ENCODE measurements at regions not wholly inside any gene's neighbourhood (a gene's known extent, or its start where the extent isn't known, plus 50 kb on each side); places are given as distances from the start of the nearest gene placed in this dataset.
A peak's percentile ranks its signal among the peaks of the same experiment; 100 is the strongest.

- Histone ChIP-seq H3K4me1 (peaks cover 0 to 30% of the 10 kb centered on the region in 2 donors), H3K9me3 (no peaks in the 10 kb centered on the region), H3K36me3 (no peaks in the 10 kb centered on the region), H3K27ac (peak overlapping the region in 1 of 4 donors; percentile 64), H3K27me3 (no peaks in the 10 kb centered on the region), H3K4me3 (no peak overlapping the region)
- ATAC-seq, result peak; percentile 64 to 70
- in situ Hi-C loops (cut with MboI; ENCODE audit: low sequenced_read_pairs in 4 of 4), result no loop called here
- DNase-seq, result peak in 1 of 2 donors; percentile 4
- TF ChIP-seq POLR2A (IDR thresholded peaks at IDR 0.05), result no peak
- no peak for TF ChIP-seq CTCF (IDR thresholded peaks at IDR 0.05 in 4 of 5, conservative IDR thresholded peaks at IDR 0.05 in 1 of 5)
- intact Hi-C loops (cut with DNase I; ENCODE audit: low total_unique reads), result loop anchor here (10.0 kb wide), 1 partner anchor 336 kb away; the partner anchor contains the start of gene DKK1
These were observed 121.7 kb downstream of the MBL2 start for GRCh38 chr10:52650873-52651272.

GRCh38 chr10:52651293-52651692 is 121.3 kb downstream of the MBL2 start:
- no peak for ATAC-seq
- Histone ChIP-seq H3K27me3 (no peaks in the 10 kb centered on the region), H3K36me3 (no peaks in the 10 kb centered on the region), H3K27ac (peak overlapping the region in 1 of 4 donors; percentile 64), H3K4me3 (no peak overlapping the region), H3K9me3 (no peaks in the 10 kb centered on the region), H3K4me1 (peaks cover 0 to 30% of the 10 kb centered on the region in 2 donors)
- TF ChIP-seq POLR2A (IDR thresholded peaks at IDR 0.05) (no peak), CTCF (IDR thresholded peaks at IDR 0.05 in 4 of 5, conservative IDR thresholded peaks at IDR 0.05 in 1 of 5) (no peak)
- no peak for DNase-seq
- intact Hi-C loops (cut with DNase I; ENCODE audit: low total_unique reads) (loop anchor here (10.0 kb wide), 1 partner anchor 336 kb away; the partner anchor contains the start of gene DKK1), in situ Hi-C loops (cut with MboI; ENCODE audit: low sequenced_read_pairs in 4 of 4) (no loop called here)

- DNase-seq (no peak), ATAC-seq (no peak)
- TF ChIP-seq CTCF (IDR thresholded peaks at IDR 0.05 in 4 of 5, conservative IDR thresholded peaks at IDR 0.05 in 1 of 5), result no peak
- TF ChIP-seq POLR2A (IDR thresholded peaks at IDR 0.05), result no peak
- in situ Hi-C loops (cut with MboI; ENCODE audit: low sequenced_read_pairs in 4 of 4), result no loop called here
- Histone ChIP-seq H3K36me3 (no peaks in the 10 kb centered on the region), H3K4me1 (peaks cover 0 to 30% of the 10 kb centered on the region in 2 donors), H3K9me3 (no peaks in the 10 kb centered on the region), H3K27me3 (no peaks in the 10 kb centered on the region), H3K27ac (peak overlapping the region in 2 of 4 donors; percentile 21 to 80), H3K4me3 (no peak overlapping the region)
- intact Hi-C loops (cut with DNase I; ENCODE audit: low total_unique reads), result loop anchor here (10.0 kb wide), 1 partner anchor 338 kb away; the partner anchor contains the start of gene DKK1
These were observed 119.9 kb downstream of the MBL2 start for GRCh38 chr10:52652431-52653262.

GRCh38 chr10:52653263-52653909 is 119.2 kb downstream of the MBL2 start:
- DNase-seq, result peak; percentile 15 to 60
- intact Hi-C loops (cut with DNase I; ENCODE audit: low total_unique reads), result loop anchor here (10.0 kb wide), 1 partner anchor 339 kb away; the partner anchor contains the start of gene DKK1
- Histone ChIP-seq H3K9me3 (no peaks in the 10 kb centered on the region), H3K27me3 (no peaks in the 10 kb centered on the region), H3K4me1 (peaks cover 0 to 30% of the 10 kb centered on the region in 2 donors), H3K4me3 (no peak overlapping the region), H3K36me3 (no peaks in the 10 kb centered on the region), H3K27ac (peak overlapping the region in 2 of 4 donors; percentile 21 to 80)
- in situ Hi-C loops (cut with MboI; ENCODE audit: low sequenced_read_pairs in 4 of 4), result no loop called here
- TF ChIP-seq CTCF (IDR thresholded peaks at IDR 0.05 in 4 of 5, conservative IDR thresholded peaks at IDR 0.05 in 1 of 5) (peak in 4 of 5 experiments; percentile 19 to 49 (median 26)), POLR2A (IDR thresholded peaks at IDR 0.05) (no peak)
- peak; percentile 94 to 100 for ATAC-seq
